ENCODE measurements at regions not wholly inside any gene's neighbourhood (a gene's known extent, or its start where the extent isn't known, plus 50 kb on each side); places are given as distances from the start of the nearest gene placed in this dataset.

DNA sequence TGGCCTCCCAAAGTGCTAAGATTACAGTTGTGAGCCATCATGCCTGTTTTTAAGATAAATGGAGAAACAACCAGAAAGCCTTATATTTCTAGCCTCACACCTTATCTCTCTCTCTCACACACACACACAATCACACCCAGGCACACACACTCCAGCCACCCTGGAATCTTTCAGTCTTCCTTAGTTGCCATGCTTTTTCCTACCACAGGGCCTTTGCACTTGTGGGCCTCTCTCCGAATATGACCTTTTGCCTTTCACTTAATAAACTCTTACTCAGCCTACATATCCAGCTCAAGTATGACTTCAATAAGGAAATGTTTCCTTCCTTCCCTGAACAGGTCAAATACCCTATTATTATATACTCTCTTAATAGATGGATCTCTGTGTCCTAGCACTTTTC, 290.7 kb downstream of the NFIB start:
- TF ChIP-seq, protein P1, sequence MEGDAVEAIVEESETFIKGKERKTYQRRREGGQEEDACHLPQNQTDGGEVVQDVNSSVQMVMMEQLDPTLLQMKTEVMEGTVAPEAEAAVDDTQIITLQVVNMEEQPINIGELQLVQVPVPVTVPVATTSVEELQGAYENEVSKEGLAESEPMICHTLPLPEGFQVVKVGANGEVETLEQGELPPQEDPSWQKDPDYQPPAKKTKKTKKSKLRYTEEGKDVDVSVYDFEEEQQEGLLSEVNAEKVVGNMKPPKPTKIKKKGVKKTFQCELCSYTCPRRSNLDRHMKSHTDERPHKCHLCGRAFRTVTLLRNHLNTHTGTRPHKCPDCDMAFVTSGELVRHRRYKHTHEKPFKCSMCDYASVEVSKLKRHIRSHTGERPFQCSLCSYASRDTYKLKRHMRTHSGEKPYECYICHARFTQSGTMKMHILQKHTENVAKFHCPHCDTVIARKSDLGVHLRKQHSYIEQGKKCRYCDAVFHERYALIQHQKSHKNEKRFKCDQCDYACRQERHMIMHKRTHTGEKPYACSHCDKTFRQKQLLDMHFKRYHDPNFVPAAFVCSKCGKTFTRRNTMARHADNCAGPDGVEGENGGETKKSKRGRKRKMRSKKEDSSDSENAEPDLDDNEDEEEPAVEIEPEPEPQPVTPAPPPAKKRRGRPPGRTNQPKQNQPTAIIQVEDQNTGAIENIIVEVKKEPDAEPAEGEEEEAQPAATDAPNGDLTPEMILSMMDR (IDR thresholded peaks at IDR 0.05; ENCODE audit: low read depth, low read length), result no peak
- no peak for TF ChIP-seq EZH2phosphoT487 (IDR thresholded peaks at IDR 0.05; ENCODE audit: low read depth)

All from OCI-LY3 (cell line).